Testis (tissue), 2 donors: ENCODE measurements at regions not wholly inside any gene's neighbourhood (a gene's known extent, or its start where the extent isn't known, plus 50 kb on each side); places are given as distances from the start of the nearest gene placed in this dataset.

ENCODE experiments used
- CTCF ChIP-seq, 3 experiments: fragments of 450-650 bp in 2 of 3; fragments of 200-600 bp in 1 of 3; sonication (generic) in 1 of 3; IDR thresholded peaks; one replicate each; pipeline ENCODE4 v1.5.1; 2016 to 2019; ENCODE audit warnings: antibody characterized with exemption in 3 of 3, mild to moderate bottlenecking in 2 of 3, moderate library complexity in 1 of 3
- POLR2A ChIP-seq: fragments of 450-650 bp; IDR thresholded peaks from one replicate; pipeline ENCODE4 v1.6.1; 2017; ENCODE audit warnings: antibody characterized with exemption, mild to moderate bottlenecking, moderate library complexity

- TF ChIP-seq POLR2A (no peak), CTCF (IDR thresholded peaks at IDR 0.05) (no peak)
These were observed 283.0 kb downstream of the TMX3 start for GRCh38 chr18:68431922-68432198.
